ENCODE measurements at regions not wholly inside any gene's neighbourhood (a gene's known extent, or its start where the extent isn't known, plus 50 kb on each side); places are given as distances from the start of the nearest gene placed in this dataset.
A peak's percentile ranks its signal among the peaks of the same experiment; 100 is the strongest.

DNA sequence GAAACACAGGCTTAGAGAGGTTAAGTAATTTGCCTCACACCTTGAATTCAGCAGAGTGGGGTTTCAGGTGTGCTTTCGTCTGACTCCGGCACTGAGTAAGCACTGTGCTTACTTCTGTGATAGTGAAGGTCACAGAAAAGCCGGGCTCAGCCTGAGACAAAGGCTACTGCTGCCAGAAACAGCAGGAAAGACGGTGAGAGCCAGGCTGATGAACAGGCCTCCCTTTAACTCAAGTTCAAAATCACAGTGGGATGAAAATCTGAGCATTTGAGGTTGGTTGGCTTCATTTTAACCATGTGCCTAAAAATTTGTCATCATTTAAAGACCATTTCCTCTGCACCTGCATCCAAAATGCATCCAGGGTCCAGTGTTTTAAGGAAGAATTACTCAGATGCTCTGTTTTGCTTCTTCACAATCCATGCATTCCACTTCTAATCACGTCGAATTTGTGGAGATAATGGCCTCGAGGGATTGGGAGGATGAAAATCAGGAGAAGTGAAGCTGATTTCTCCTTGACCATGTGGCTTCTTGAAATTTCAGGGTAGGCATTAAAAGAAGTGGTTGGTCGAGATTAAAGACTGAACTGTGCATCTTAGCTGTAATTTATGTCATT is 121.2 kb upstream of the LNX1 start:
- no peak overlapping the region for H3K4me3 ChIP-seq (ENCODE audit: low read length)
- no peaks in the 10 kb centered on the region for H3K36me3 ChIP-seq (ENCODE audit: control insufficient read depth, insufficient read depth, low read length)
- H4K5ac ChIP-seq (ENCODE audit: low read length) = no peak overlapping the region
- no peaks in the 10 kb centered on the region for H3K4me1 ChIP-seq (ENCODE audit: control insufficient read depth, low read depth, low read length)
- no CpG with 5 or more reads among the region's 8 CpGs for WGBS (ENCODE audit: extremely low coverage, insufficient coverage, low lambda C conversion rate)
- DNase-seq = no peak
- no peak overlapping the region for H4K8ac ChIP-seq (ENCODE audit: low read depth, low read length)
- no peak overlapping the region for H3K4ac ChIP-seq (ENCODE audit: low read depth, low read length)
- no peak overlapping the region for H3K18ac ChIP-seq (ENCODE audit: low read length)
- H3K23ac ChIP-seq (ENCODE audit: low read length) = peak overlapping the region; percentile 52
- H3K9ac ChIP-seq (ENCODE audit: low read length) = no peak overlapping the region
- H3K56ac ChIP-seq (ENCODE audit: low read length) = no peak overlapping the region
- H3K79me2 ChIP-seq (ENCODE audit: control insufficient read depth, insufficient read depth, low read length) = no peaks in the 10 kb centered on the region
- H3K79me1 ChIP-seq (ENCODE audit: low read length) = no peaks in the 10 kb centered on the region
- H2BK15ac ChIP-seq (replicated peaks; ENCODE audit: low read depth) = no peak overlapping the region
- H2BK5ac ChIP-seq (ENCODE audit: low read length) = no peak overlapping the region
- no peak overlapping the region for H3K27ac ChIP-seq (ENCODE audit: low read depth, low read length)
- H3K4me2 ChIP-seq (ENCODE audit: low read length) = no peak overlapping the region
- no peaks in the 10 kb centered on the region for H3K27me3 ChIP-seq (ENCODE audit: insufficient read depth, low read length, poor library complexity)
- H2AK5ac ChIP-seq (ENCODE audit: low read length) = no peak overlapping the region
- no peak overlapping the region for H2BK120ac ChIP-seq (ENCODE audit: low read depth, low read length)

DNA sequence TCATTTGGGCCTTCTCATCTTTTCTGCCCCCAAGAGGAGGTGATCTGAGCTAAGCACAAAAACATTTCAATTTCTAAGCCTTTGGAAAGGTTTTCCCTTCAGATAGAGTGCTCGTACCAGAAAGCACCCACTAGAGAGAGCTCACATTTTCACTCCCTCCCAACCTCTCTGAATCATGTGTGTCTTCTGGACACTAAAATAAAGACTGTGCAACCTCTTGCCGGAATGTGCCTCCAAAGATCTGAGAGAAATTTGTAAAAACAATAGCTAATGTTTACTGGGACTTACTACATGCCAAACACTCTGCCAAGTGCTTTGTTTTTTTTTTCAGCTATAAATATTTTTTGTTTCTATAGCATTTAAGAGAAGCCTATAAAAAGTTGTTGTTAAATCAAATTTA is 120.6 kb upstream of the LNX1 start:
- no peak overlapping the region for H4K5ac ChIP-seq (ENCODE audit: low read length)
- H3K4me3 ChIP-seq (ENCODE audit: low read length) = no peak overlapping the region
- no CpG with 5 or more reads among the region's 2 CpGs for WGBS (ENCODE audit: extremely low coverage, insufficient coverage, low lambda C conversion rate)
- H3K4ac ChIP-seq (ENCODE audit: low read depth, low read length) = no peak overlapping the region
- H3K27ac ChIP-seq (ENCODE audit: low read depth, low read length) = no peak overlapping the region
- H3K79me1 ChIP-seq (ENCODE audit: low read length) = no peaks in the 10 kb centered on the region
- no peak overlapping the region for H2BK120ac ChIP-seq (ENCODE audit: low read depth, low read length)
- H3K18ac ChIP-seq (ENCODE audit: low read length) = no peak overlapping the region
- no peak overlapping the region for H2BK5ac ChIP-seq (ENCODE audit: low read length)
- no peak overlapping the region for H4K8ac ChIP-seq (ENCODE audit: low read depth, low read length)
- no peaks in the 10 kb centered on the region for H3K79me2 ChIP-seq (ENCODE audit: control insufficient read depth, insufficient read depth, low read length)
- H2BK15ac ChIP-seq (replicated peaks; ENCODE audit: low read depth) = no peak overlapping the region
- H3K56ac ChIP-seq (ENCODE audit: low read length) = no peak overlapping the region
- DNase-seq = no peak
- no peaks in the 10 kb centered on the region for H3K36me3 ChIP-seq (ENCODE audit: control insufficient read depth, insufficient read depth, low read length)
- H3K27me3 ChIP-seq (ENCODE audit: insufficient read depth, low read length, poor library complexity) = no peaks in the 10 kb centered on the region
- H2AK5ac ChIP-seq (ENCODE audit: low read length) = no peak overlapping the region
- no peak overlapping the region for H3K9ac ChIP-seq (ENCODE audit: low read length)
- no peak overlapping the region for H3K4me2 ChIP-seq (ENCODE audit: low read length)
- no peaks in the 10 kb centered on the region for H3K4me1 ChIP-seq (ENCODE audit: control insufficient read depth, low read depth, low read length)
- no peak overlapping the region for H3K23ac ChIP-seq (ENCODE audit: low read length)

DNA sequence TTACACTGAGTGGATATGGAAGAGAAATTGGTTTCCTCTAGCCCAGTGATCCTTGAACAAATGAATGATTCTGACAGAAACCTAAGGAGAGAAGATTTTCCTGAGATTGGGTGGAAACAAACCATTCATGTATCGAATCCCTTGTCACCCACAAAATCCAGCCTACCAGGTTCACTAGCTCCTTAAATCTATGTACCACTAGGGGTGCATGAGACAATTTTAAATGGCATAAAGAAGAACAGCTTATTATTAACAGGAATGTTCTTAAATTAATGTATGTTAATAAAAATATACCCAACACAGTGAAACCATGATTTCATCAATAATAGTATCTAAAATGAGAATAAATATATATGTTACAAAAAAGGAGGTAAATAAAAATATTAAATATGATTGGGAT is 118.4 kb upstream of the LNX1 start:
- Histone ChIP-seq H3K4me3 (ENCODE audit: low read length) (no peak overlapping the region), H3K56ac (ENCODE audit: low read length) (no peak overlapping the region), H3K4ac (ENCODE audit: low read depth, low read length) (no peak overlapping the region), H3K79me1 (ENCODE audit: low read length) (no peaks in the 10 kb centered on the region), H3K9ac (ENCODE audit: low read length) (no peak overlapping the region), H3K79me2 (ENCODE audit: control insufficient read depth, insufficient read depth, low read length) (no peaks in the 10 kb centered on the region), H3K23ac (ENCODE audit: low read length) (no peak overlapping the region), H4K8ac (ENCODE audit: low read depth, low read length) (no peak overlapping the region), H3K27me3 (ENCODE audit: insufficient read depth, low read length, poor library complexity) (no peaks in the 10 kb centered on the region), H2BK5ac (ENCODE audit: low read length) (no peak overlapping the region), H3K27ac (ENCODE audit: low read depth, low read length) (no peak overlapping the region), H2AK5ac (ENCODE audit: low read length) (no peak overlapping the region), H3K36me3 (ENCODE audit: control insufficient read depth, insufficient read depth, low read length) (no peaks in the 10 kb centered on the region), H2BK15ac (replicated peaks; ENCODE audit: low read depth) (no peak overlapping the region), H4K5ac (ENCODE audit: low read length) (no peak overlapping the region), H2BK120ac (ENCODE audit: low read depth, low read length) (no peak overlapping the region), H3K4me2 (ENCODE audit: low read length) (no peak overlapping the region), H3K18ac (ENCODE audit: low read length) (no peak overlapping the region), H3K4me1 (ENCODE audit: control insufficient read depth, low read depth, low read length) (no peaks in the 10 kb centered on the region)
- no CpG with 5 or more reads among the region's 1 CpG for WGBS (ENCODE audit: extremely low coverage, insufficient coverage, low lambda C conversion rate)
- no peak for DNase-seq

DNA sequence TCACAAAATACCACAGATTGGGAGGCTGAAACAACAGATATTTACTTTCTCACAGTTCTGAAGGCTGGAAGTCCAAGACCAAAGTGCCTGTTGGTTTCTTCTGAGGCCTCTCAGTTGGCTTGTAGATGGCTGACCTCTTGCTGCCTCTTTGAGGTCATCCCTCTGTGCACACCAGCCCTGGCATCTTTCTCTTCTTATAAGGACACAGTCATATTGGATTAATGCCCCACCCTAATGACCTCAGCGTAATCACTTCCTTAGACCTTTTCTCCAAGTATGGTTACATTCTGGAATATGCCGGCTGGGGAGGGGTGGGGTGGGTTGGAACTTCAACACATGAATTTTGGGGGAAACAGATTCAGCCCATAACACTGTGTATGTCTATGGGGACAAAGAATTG is 116.2 kb upstream of the LNX1 start:
- Histone ChIP-seq H2BK5ac (ENCODE audit: low read length) (no peak overlapping the region), H3K27ac (ENCODE audit: low read depth, low read length) (no peak overlapping the region), H3K79me1 (ENCODE audit: low read length) (no peaks in the 10 kb centered on the region), H3K4ac (ENCODE audit: low read depth, low read length) (no peak overlapping the region), H3K23ac (ENCODE audit: low read length) (no peak overlapping the region), H3K56ac (ENCODE audit: low read length) (no peak overlapping the region), H2BK120ac (ENCODE audit: low read depth, low read length) (no peak overlapping the region), H2AK5ac (ENCODE audit: low read length) (no peak overlapping the region), H3K9ac (ENCODE audit: low read length) (no peak overlapping the region), H4K5ac (ENCODE audit: low read length) (no peak overlapping the region), H3K27me3 (ENCODE audit: insufficient read depth, low read length, poor library complexity) (no peaks in the 10 kb centered on the region), H4K8ac (ENCODE audit: low read depth, low read length) (no peak overlapping the region), H3K36me3 (ENCODE audit: control insufficient read depth, insufficient read depth, low read length) (no peaks in the 10 kb centered on the region), H3K4me3 (ENCODE audit: low read length) (no peak overlapping the region), H3K4me2 (ENCODE audit: low read length) (no peak overlapping the region), H3K4me1 (ENCODE audit: control insufficient read depth, low read depth, low read length) (peaks cover 3% of the 10 kb centered on the region), H3K79me2 (ENCODE audit: control insufficient read depth, insufficient read depth, low read length) (no peaks in the 10 kb centered on the region), H2BK15ac (replicated peaks; ENCODE audit: low read depth) (no peak overlapping the region), H3K18ac (ENCODE audit: low read length) (no peak overlapping the region)
- no CpG with 5 or more reads among the region's 2 CpGs for WGBS (ENCODE audit: extremely low coverage, insufficient coverage, low lambda C conversion rate)
- DNase-seq = no peak

DNA sequence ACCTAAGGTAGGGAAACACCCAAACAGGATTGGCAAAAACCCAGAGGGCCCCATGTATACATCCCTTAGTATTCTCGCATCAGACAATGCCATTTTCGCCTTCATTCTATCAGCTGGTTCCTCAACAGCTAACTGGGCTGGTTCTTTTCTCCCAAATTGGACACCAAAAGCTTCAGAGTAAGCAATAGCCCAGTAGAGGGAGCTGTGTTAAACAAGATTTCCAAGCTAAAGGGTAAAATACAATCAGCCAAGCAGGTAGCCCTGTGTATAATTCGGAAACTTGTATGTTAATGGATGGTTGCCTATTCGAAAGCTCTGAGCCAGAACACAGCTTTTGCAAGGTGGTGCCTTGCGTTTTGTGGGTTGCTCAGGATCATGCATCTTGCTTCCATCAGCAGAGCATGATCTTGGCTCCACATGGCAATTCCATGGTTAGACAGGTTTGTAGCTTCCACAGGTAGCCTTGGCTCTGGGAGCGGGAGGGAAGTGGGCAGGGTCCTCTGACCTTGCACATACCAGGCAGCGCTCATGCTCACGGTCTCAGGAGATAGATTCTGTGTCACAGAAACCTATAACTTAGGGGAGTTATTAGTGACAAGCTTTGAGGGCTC is 115.2 kb upstream of the LNX1 start:
- no CpG with 5 or more reads among the region's 8 CpGs for WGBS (ENCODE audit: extremely low coverage, insufficient coverage, low lambda C conversion rate)
- no peaks in the 10 kb centered on the region for H3K79me1 ChIP-seq (ENCODE audit: low read length)
- H2BK5ac ChIP-seq (ENCODE audit: low read length) = no peak overlapping the region
- H3K23ac ChIP-seq (ENCODE audit: low read length) = no peak overlapping the region
- no peak overlapping the region for H3K4me3 ChIP-seq (ENCODE audit: low read length)
- no peak overlapping the region for H2BK120ac ChIP-seq (ENCODE audit: low read depth, low read length)
- no peak overlapping the region for H4K5ac ChIP-seq (ENCODE audit: low read length)
- H3K36me3 ChIP-seq (ENCODE audit: control insufficient read depth, insufficient read depth, low read length) = no peaks in the 10 kb centered on the region
- H3K79me2 ChIP-seq (ENCODE audit: control insufficient read depth, insufficient read depth, low read length) = no peaks in the 10 kb centered on the region
- H3K4me2 ChIP-seq (ENCODE audit: low read length) = no peak overlapping the region
- H3K27me3 ChIP-seq (ENCODE audit: insufficient read depth, low read length, poor library complexity) = no peaks in the 10 kb centered on the region
- peak; percentile 74 for DNase-seq
- no peak overlapping the region for H3K4ac ChIP-seq (ENCODE audit: low read depth, low read length)
- H3K9ac ChIP-seq (ENCODE audit: low read length) = no peak overlapping the region
- H3K56ac ChIP-seq (ENCODE audit: low read length) = no peak overlapping the region
- H3K18ac ChIP-seq (ENCODE audit: low read length) = no peak overlapping the region
- H2AK5ac ChIP-seq (ENCODE audit: low read length) = no peak overlapping the region
- H3K4me1 ChIP-seq (ENCODE audit: control insufficient read depth, low read depth, low read length) = peaks cover 3% of the 10 kb centered on the region
- no peak overlapping the region for H3K27ac ChIP-seq (ENCODE audit: low read depth, low read length)
- H2BK15ac ChIP-seq (replicated peaks; ENCODE audit: low read depth) = no peak overlapping the region
- no peak overlapping the region for H4K8ac ChIP-seq (ENCODE audit: low read depth, low read length)

DNA sequence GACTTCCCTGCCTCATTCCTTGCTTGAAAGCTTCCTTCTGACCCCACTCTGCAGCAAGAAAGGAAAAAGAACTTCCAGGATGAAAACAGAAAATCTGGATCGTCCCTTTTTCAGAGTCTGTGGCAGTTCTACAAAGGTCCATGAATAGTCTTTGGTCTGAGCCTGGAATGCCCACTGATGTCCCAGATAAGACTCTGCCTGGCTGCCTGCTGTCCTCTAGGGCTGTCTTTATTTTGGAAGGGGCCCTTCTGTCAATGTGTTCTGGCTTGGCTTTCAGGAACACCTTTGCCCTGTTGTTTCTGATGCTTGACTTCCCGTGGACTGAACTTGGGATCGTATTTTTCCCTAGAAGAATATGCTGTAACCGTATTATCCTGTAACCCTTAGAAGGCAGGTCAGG is 114.7 kb upstream of the LNX1 start:
- H3K23ac ChIP-seq (ENCODE audit: low read length) = no peak overlapping the region
- no peak for DNase-seq
- H2AK5ac ChIP-seq (ENCODE audit: low read length) = no peak overlapping the region
- H3K9ac ChIP-seq (ENCODE audit: low read length) = no peak overlapping the region
- H3K79me2 ChIP-seq (ENCODE audit: control insufficient read depth, insufficient read depth, low read length) = no peaks in the 10 kb centered on the region
- H3K4me3 ChIP-seq (ENCODE audit: low read length) = no peak overlapping the region
- no peak overlapping the region for H3K56ac ChIP-seq (ENCODE audit: low read length)
- no CpG with 5 or more reads among the region's 4 CpGs for WGBS (ENCODE audit: extremely low coverage, insufficient coverage, low lambda C conversion rate)
- no peak overlapping the region for H4K8ac ChIP-seq (ENCODE audit: low read depth, low read length)
- no peak overlapping the region for H3K18ac ChIP-seq (ENCODE audit: low read length)
- H4K5ac ChIP-seq (ENCODE audit: low read length) = no peak overlapping the region
- H3K4me1 ChIP-seq (ENCODE audit: control insufficient read depth, low read depth, low read length) = peaks cover 3% of the 10 kb centered on the region
- no peak overlapping the region for H3K27ac ChIP-seq (ENCODE audit: low read depth, low read length)
- H3K4ac ChIP-seq (ENCODE audit: low read depth, low read length) = no peak overlapping the region
- H2BK120ac ChIP-seq (ENCODE audit: low read depth, low read length) = no peak overlapping the region
- H3K27me3 ChIP-seq (ENCODE audit: insufficient read depth, low read length, poor library complexity) = no peaks in the 10 kb centered on the region
- H2BK15ac ChIP-seq (replicated peaks; ENCODE audit: low read depth) = no peak overlapping the region
- H3K4me2 ChIP-seq (ENCODE audit: low read length) = no peak overlapping the region
- H2BK5ac ChIP-seq (ENCODE audit: low read length) = no peak overlapping the region
- no peaks in the 10 kb centered on the region for H3K36me3 ChIP-seq (ENCODE audit: control insufficient read depth, insufficient read depth, low read length)
- H3K79me1 ChIP-seq (ENCODE audit: low read length) = no peaks in the 10 kb centered on the region
